HG02759 (cell line): ENCODE measurements at regions not wholly inside any gene's neighbourhood (a gene's known extent, or its start where the extent isn't known, plus 50 kb on each side); places are given as distances from the start of the nearest gene placed in this dataset.
A peak's percentile ranks its signal among the peaks of the same experiment; 100 is the strongest.

Source experiments
- ATAC-seq: cut with Tn5 transposase; IDR thresholded peaks from one replicate; pipeline ENCODE4 v1.9.1; 2021; ENCODE audit warnings: mild to moderate bottlenecking, moderate library complexity; ENCODE audit not compliant: unreplicated experiment

- ATAC-seq = no peak
These were observed 128.6 kb upstream of the SNX19 start for GRCh38 chr11:131044851-131045250.

- no peak for ATAC-seq
These were observed 136.1 kb upstream of the SNX19 start for GRCh38 chr11:131052367-131052766.

GRCh38 chr11:131056036-131056435 lies 139.8 kb upstream of the SNX19 start:
- ATAC-seq = no peak

- no peak for ATAC-seq
These were observed 147.4 kb upstream of the SNX19 start for GRCh38 chr11:131063638-131064037.

GRCh38 chr11:131064373-131064991 lies 148.2 kb upstream of the SNX19 start:
- ATAC-seq = peak; percentile 90

- no peak for ATAC-seq
These were observed 149.4 kb upstream of the SNX19 start for GRCh38 chr11:131065435-131066413.

GRCh38 chr11:131066551-131066950 lies 150.3 kb upstream of the SNX19 start:
- no peak for ATAC-seq

- no peak for ATAC-seq
These were observed 154.1 kb upstream of the SNX19 start for GRCh38 chr11:131070365-131070764.

GRCh38 chr11:131073167-131073566 lies 156.9 kb upstream of the SNX19 start:
- ATAC-seq = no peak

GRCh38 chr11:131074573-131074972 lies 158.3 kb upstream of the SNX19 start:
- ATAC-seq = no peak

- no peak for ATAC-seq
These were observed 161.1 kb upstream of the SNX19 start for GRCh38 chr11:131077340-131077739.

- no peak for ATAC-seq
These were observed 162.8 kb upstream of the SNX19 start for GRCh38 chr11:131079036-131079435.

GRCh38 chr11:131089727-131090245 lies 173.5 kb upstream of the SNX19 start:
- ATAC-seq = no peak

GRCh38 chr11:131092469-131092868 lies 176.2 kb upstream of the SNX19 start:
- ATAC-seq = no peak

GRCh38 chr11:131094827-131095226 lies 178.5 kb upstream of the SNX19 start:
- no peak for ATAC-seq

- ATAC-seq = no peak
These were observed 179.4 kb upstream of the SNX19 start for GRCh38 chr11:131095511-131096185.

GRCh38 chr11:131099013-131099412 lies 182.7 kb upstream of the SNX19 start:
- no peak for ATAC-seq

GRCh38 chr11:131099746-131100145 lies 183.5 kb upstream of the SNX19 start:
- ATAC-seq = no peak

GRCh38 chr11:131108760-131109159 lies 192.5 kb upstream of the SNX19 start:
- ATAC-seq = no peak

- no peak for ATAC-seq
These were observed 193.0 kb upstream of the SNX19 start for GRCh38 chr11:131109257-131109656.

GRCh38 chr11:131109790-131110189 lies 193.5 kb upstream of the SNX19 start:
- no peak for ATAC-seq
